Kidney (tissue), 13 donors: ENCODE measurements at regions not wholly inside any gene's neighbourhood (a gene's known extent, or its start where the extent isn't known, plus 50 kb on each side); places are given as distances from the start of the nearest gene placed in this dataset.
A peak's percentile ranks its signal among the peaks of the same experiment; 100 is the strongest.

Source experiments
- DNase-seq, 5 donors: peaks; one replicate each; pipeline ENCODE4 v3.0.0-alpha.2; 2013 to 2020
- FAIRE-seq: peaks from 2 replicates; lab custom pipeline; 2012; peaks lifted over from hg19 to GRCh38; lab: Jason Lieb, UNC
- H3K27ac ChIP-seq, 2 donors: one replicate each; pipeline ENCODE4 v1.7.0; 2013; ENCODE audit warnings: low read depth in 2 of 2, low read length in 2 of 2, inconsistent platforms in 1 of 2
- H3K27me3 ChIP-seq: one replicate; pipeline ENCODE4 v1.7.1; 2013; ENCODE audit warnings: low read length, inconsistent platforms; ENCODE audit not compliant: control insufficient read depth, insufficient read depth
- H3K36me3 ChIP-seq, 3 donors: one replicate each; pipeline versions ENCODE4 v1.7.0 to v1.7.1; 2013; ENCODE audit warnings: low read length in 3 of 3, control low read depth in 1 of 3, inconsistent platforms in 1 of 3; ENCODE audit not compliant: insufficient read depth in 3 of 3, control insufficient read depth in 2 of 3
- H3K4me1 ChIP-seq, 3 donors: one replicate each; pipeline versions ENCODE4 v1.7.0 to v1.7.1; 2013; ENCODE audit warnings: low read length in 3 of 3, inconsistent platforms in 1 of 3, low read depth in 1 of 3; ENCODE audit not compliant: control insufficient read depth in 2 of 3, insufficient read depth in 2 of 3
- H3K4me3 ChIP-seq, 3 donors: one replicate each; pipeline versions ENCODE4 v1.7.0 to v1.8.1; 2013; ENCODE audit warnings: low read length in 3 of 3, control low read depth in 1 of 3, inconsistent platforms in 1 of 3
- H3K9ac ChIP-seq, 3 donors: one replicate each; pipeline versions ENCODE4 v1.7.0 to v1.7.1; 2013; ENCODE audit warnings: low read length in 3 of 3, control low read depth in 1 of 3, inconsistent platforms in 1 of 3
- H3K9me3 ChIP-seq, 3 donors: one replicate each; pipeline versions ENCODE4 v1.7.0 to v1.7.1; 2013; ENCODE audit warnings: low read length in 3 of 3, control low read depth in 1 of 3, inconsistent platforms in 1 of 3; ENCODE audit not compliant: control insufficient read depth in 2 of 3, insufficient read depth in 1 of 3
- intact Hi-C: fragments of 100-400 bp; cut with DNase I; formaldehyde crosslinking; loops from one replicate; pipeline ENCODE4 v1.11.1; 2022
- TF ChIP-seq, protein P1 (sequence below): IDR thresholded peaks from 3 replicates; pipeline ENCODE4 v1.5.1; 2012; ENCODE audit warnings: mild to moderate bottlenecking, moderate library complexity, borderline replicate concordance; ENCODE audit not compliant: insufficient read depth; ENCODE audit errors: extremely low read depth
- donor health status: control.
- donor health status: control.
- donor health status: control.
- donor health status: control.
- donor health status: control.
- donor health status: DM: yes; HTN: yes; CAD: no.
- donor health status: Normal renal cell carcinoma (clear cell type).

DNA sequence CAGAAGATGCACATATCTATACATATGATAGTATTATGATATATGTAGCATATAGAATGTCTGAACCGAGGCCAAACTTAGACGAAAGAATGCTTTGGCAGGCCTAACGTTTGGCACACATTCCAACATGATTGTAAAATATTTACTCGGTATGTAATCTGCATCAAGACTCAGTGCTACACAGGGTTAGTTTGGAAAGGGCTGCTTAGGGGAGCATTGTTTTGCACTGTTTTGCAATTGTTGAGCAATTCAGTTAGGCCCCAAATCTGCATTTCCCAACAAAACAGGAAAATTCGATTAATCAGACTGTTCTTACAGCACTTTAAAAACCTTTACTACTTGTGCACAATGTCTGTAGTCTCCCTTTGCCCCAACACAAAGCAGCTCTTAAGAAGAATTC lies 216.0 kb upstream of the NEGR1 start:
- H3K9ac ChIP-seq: no peak overlapping the region
- H3K9me3 ChIP-seq: no peaks in the 10 kb centered on the region
- no peaks in the 10 kb centered on the region for H3K36me3 ChIP-seq
- H3K27ac ChIP-seq: no peak overlapping the region
- intact Hi-C loops: no loop called here
- TF ChIP-seq, protein P1, sequence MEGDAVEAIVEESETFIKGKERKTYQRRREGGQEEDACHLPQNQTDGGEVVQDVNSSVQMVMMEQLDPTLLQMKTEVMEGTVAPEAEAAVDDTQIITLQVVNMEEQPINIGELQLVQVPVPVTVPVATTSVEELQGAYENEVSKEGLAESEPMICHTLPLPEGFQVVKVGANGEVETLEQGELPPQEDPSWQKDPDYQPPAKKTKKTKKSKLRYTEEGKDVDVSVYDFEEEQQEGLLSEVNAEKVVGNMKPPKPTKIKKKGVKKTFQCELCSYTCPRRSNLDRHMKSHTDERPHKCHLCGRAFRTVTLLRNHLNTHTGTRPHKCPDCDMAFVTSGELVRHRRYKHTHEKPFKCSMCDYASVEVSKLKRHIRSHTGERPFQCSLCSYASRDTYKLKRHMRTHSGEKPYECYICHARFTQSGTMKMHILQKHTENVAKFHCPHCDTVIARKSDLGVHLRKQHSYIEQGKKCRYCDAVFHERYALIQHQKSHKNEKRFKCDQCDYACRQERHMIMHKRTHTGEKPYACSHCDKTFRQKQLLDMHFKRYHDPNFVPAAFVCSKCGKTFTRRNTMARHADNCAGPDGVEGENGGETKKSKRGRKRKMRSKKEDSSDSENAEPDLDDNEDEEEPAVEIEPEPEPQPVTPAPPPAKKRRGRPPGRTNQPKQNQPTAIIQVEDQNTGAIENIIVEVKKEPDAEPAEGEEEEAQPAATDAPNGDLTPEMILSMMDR: no peak
- DNase-seq (no peak), FAIRE-seq (no peak)
- no peaks in the 10 kb centered on the region for H3K27me3 ChIP-seq
- no peak overlapping the region for H3K4me3 ChIP-seq
- no peaks in the 10 kb centered on the region for H3K4me1 ChIP-seq

GRCh38 chr1:72489801-72490200 lies 207.5 kb upstream of the NEGR1 start:
- Histone ChIP-seq H3K27ac (no peak overlapping the region), H3K9ac (no peak overlapping the region), H3K4me1 (no peaks in the 10 kb centered on the region), H3K36me3 (no peaks in the 10 kb centered on the region), H3K4me3 (no peak overlapping the region), H3K27me3 (no peaks in the 10 kb centered on the region), H3K9me3 (no peaks in the 10 kb centered on the region)
- DNase-seq: no peak
- intact Hi-C loops: no loop called here
- FAIRE-seq: no peak
- TF ChIP-seq, protein P1: no peak

DNA sequence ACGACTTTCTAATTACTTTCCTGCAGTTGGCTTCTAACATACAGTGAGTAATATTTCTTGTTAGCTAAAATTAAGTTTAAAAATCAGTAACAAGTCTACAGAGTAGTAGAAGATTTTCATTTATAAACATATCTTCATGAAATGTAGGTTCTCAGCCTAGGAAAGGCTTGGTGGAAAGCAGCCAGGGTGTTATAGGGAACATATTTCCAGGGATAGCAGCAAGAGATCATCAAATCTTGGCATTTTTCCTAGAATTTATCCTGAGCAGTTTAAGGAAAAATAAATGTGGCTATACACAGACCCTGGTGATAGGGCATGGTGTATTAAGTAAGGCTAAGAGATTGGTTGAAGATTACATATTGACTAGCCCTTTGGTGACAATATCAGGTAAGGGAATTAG lies 203.5 kb upstream of the NEGR1 start:
- intact Hi-C loops: no loop called here
- no peak overlapping the region for H3K4me3 ChIP-seq
- TF ChIP-seq, protein P1: no peak
- DNase-seq: peak in 1 of 5 donors; percentile 1
- H3K36me3 ChIP-seq: no peaks in the 10 kb centered on the region
- no peak overlapping the region for H3K27ac ChIP-seq
- H3K27me3 ChIP-seq: no peaks in the 10 kb centered on the region
- FAIRE-seq: no peak
- H3K9ac ChIP-seq: no peak overlapping the region
- H3K4me1 ChIP-seq: no peaks in the 10 kb centered on the region
- no peaks in the 10 kb centered on the region for H3K9me3 ChIP-seq

DNA sequence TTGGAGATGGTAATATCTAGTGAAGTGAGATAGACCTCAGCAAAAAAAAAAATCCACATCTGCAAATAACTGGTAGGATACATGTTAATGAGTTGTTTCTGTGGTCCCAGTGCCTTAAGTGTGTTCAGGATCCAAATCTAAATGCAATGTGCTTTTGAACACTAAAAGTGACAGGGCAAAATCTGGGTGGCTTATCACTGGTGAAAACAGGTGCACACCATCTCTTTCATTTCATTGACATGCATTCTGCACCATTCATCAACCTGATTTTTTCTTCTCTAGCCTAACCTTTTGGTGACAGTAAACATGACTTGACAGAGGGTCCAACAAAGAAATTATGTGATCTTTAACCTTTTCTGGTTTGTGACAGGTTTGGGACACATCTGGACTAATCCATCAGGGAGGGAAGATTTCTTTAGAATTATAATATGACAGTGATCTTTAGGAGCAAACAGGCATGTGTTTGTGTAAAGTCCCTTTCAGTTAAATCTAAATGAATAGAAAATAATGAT lies 201.6 kb upstream of the NEGR1 start:
- Histone ChIP-seq H3K27ac (no peak overlapping the region), H3K9me3 (no peaks in the 10 kb centered on the region), H3K9ac (no peak overlapping the region), H3K36me3 (no peaks in the 10 kb centered on the region), H3K4me1 (no peaks in the 10 kb centered on the region), H3K27me3 (no peaks in the 10 kb centered on the region), H3K4me3 (no peak overlapping the region)
- intact Hi-C loops: no loop called here
- TF ChIP-seq, protein P1: no peak
- DNase-seq (no peak), FAIRE-seq (no peak)
